H9 (cell line): ENCODE measurements at regions not wholly inside any gene's neighbourhood (a gene's known extent, or its start where the extent isn't known, plus 50 kb on each side); places are given as distances from the start of the nearest gene placed in this dataset.

Experiments
- DNase-seq: peaks from one replicate; pipeline ENCODE4 v3.0.0-alpha.2; 2017
- H2AFZ ChIP-seq: one replicate; pipeline ENCODE4 v1.6.1; 2013; ENCODE audit warnings: mild to moderate bottlenecking, low read length, control low read depth, moderate library complexity
- H2AK5ac ChIP-seq: 2 replicates; pipeline ENCODE4 v1.6.1; 2013; ENCODE audit warnings: low read length, control low read depth, mixed read lengths; ENCODE audit not compliant: insufficient read length
- H2BK120ac ChIP-seq: one replicate; pipeline ENCODE4 v1.6.1; 2013; ENCODE audit warnings: low read depth, mild to moderate bottlenecking, low read length, control low read depth, inconsistent platforms; ENCODE audit not compliant: poor library complexity, severe bottlenecking
- H2BK12ac ChIP-seq: 2 replicates; pipeline ENCODE4 v1.6.1; 2013; ENCODE audit warnings: low read length, control low read depth, mixed read lengths, low read depth; ENCODE audit not compliant: insufficient read length
- H2BK15ac ChIP-seq: 2 replicates; pipeline ENCODE4 v1.6.1; 2013; ENCODE audit warnings: low read depth, low read length, control low read depth
- H2BK20ac ChIP-seq: one replicate; pipeline ENCODE4 v1.6.1; 2013; ENCODE audit warnings: low read depth, mild to moderate bottlenecking, low read length, control low read depth, inconsistent platforms; ENCODE audit not compliant: poor library complexity, severe bottlenecking
- H2BK5ac ChIP-seq: 2 replicates; pipeline ENCODE4 v1.6.1; 2013; ENCODE audit warnings: low read length, control low read depth, mixed read lengths; ENCODE audit not compliant: insufficient read length
- H3K14ac ChIP-seq: 2 replicates; pipeline ENCODE4 v1.6.1; 2013; ENCODE audit warnings: low read length, control low read depth; ENCODE audit not compliant: insufficient read depth
- H3K18ac ChIP-seq: 2 replicates; pipeline ENCODE4 v1.6.1; 2013; ENCODE audit warnings: low read depth, mild to moderate bottlenecking, mixed read lengths, low read length, control low read depth; ENCODE audit not compliant: insufficient read length
- H3K23ac ChIP-seq: 2 replicates; pipeline ENCODE4 v1.6.1; 2013; ENCODE audit warnings: low read length, control low read depth, mixed read lengths, low read depth; ENCODE audit not compliant: insufficient read length
- H3K23me2 ChIP-seq: 2 replicates; pipeline ENCODE4 v1.6.1; 2013; ENCODE audit warnings: low read depth, mild to moderate bottlenecking, mixed read lengths, low read length, control low read depth; ENCODE audit not compliant: insufficient read length, poor library complexity, severe bottlenecking
- H3K27ac ChIP-seq: 2 replicates; pipeline ENCODE4 v1.5.1; 2013; ENCODE audit warnings: low read length, control low read depth, mixed read lengths, low read depth; ENCODE audit not compliant: insufficient read length
- H3K27me3 ChIP-seq: 2 replicates; pipeline ENCODE4 v1.6.1; 2013; ENCODE audit warnings: low read length, control low read depth, inconsistent platforms; ENCODE audit not compliant: insufficient read depth
- H3K4ac ChIP-seq: 2 replicates; pipeline ENCODE4 v1.6.1; 2013; ENCODE audit warnings: low read depth, mild to moderate bottlenecking, control low read depth, inconsistent platforms, low read length, moderate library complexity
- H3K4me1 ChIP-seq: 2 replicates; pipeline ENCODE4 v1.6.1; 2013; ENCODE audit warnings: low read length, control low read depth, inconsistent platforms; ENCODE audit not compliant: insufficient read depth
- H3K4me2 ChIP-seq: 2 replicates; pipeline ENCODE4 v1.6.1; 2013; ENCODE audit warnings: low read length, control low read depth, mixed read lengths; ENCODE audit not compliant: insufficient read length, insufficient read depth
- H3K56ac ChIP-seq: 2 replicates; pipeline ENCODE4 v1.6.1; 2013; ENCODE audit warnings: low read depth, mild to moderate bottlenecking, mixed read lengths, low read length, control low read depth; ENCODE audit not compliant: insufficient read length
- H3K79me1 ChIP-seq: 2 replicates; pipeline ENCODE4 v1.6.1; 2013; ENCODE audit warnings: low read depth, mild to moderate bottlenecking, moderate library complexity, low read length, control low read depth, inconsistent platforms; ENCODE audit not compliant: insufficient read depth, poor library complexity, severe bottlenecking
- H3K79me2 ChIP-seq: 2 replicates; pipeline ENCODE4 v1.6.1; 2013; ENCODE audit warnings: low read length, control low read depth, inconsistent platforms; ENCODE audit not compliant: insufficient read depth
- H3K9ac ChIP-seq: 2 replicates; pipeline ENCODE4 v1.6.1; 2013; ENCODE audit warnings: low read length, control low read depth, mixed read lengths; ENCODE audit not compliant: insufficient read length; ENCODE audit errors: extremely low read depth
- H3K9me3 ChIP-seq: one replicate; pipeline ENCODE4 v1.6.1; 2013; ENCODE audit warnings: low read depth, low read length, inconsistent platforms; ENCODE audit not compliant: control insufficient read depth
- H3T11ph ChIP-seq: one replicate; pipeline ENCODE4 v1.6.1; 2013; ENCODE audit warnings: mild to moderate bottlenecking, low read length, control low read depth, inconsistent platforms
- H4K20me1 ChIP-seq: one replicate; pipeline ENCODE4 v1.6.1; 2013; ENCODE audit not compliant: control insufficient read depth, insufficient read length, insufficient read depth
- H4K5ac ChIP-seq: 2 replicates; pipeline ENCODE4 v1.6.1; 2013; ENCODE audit warnings: low read depth, mild to moderate bottlenecking, mixed read lengths, low read length, control low read depth; ENCODE audit not compliant: insufficient read length
- H4K8ac ChIP-seq: replicated peaks from 2 replicates; pipeline ENCODE4 v1.6.1; 2013; ENCODE audit warnings: low read length, control low read depth, mixed read lengths, low read depth; ENCODE audit not compliant: insufficient read length
- H4K91ac ChIP-seq: 2 replicates; pipeline ENCODE4 v1.6.1; 2013; ENCODE audit warnings: low read depth, mild to moderate bottlenecking, moderate library complexity, mixed read lengths, low read length, control low read depth; ENCODE audit not compliant: insufficient read length
- H3K27ac Mint-ChIP-seq, 3 experiments: 2 replicates in 2 of 3; 3 replicates in 1 of 3; pipeline ENCODE4 v1.8.0; 2020 to 2021; ENCODE audit warnings: mixed read lengths in 3 of 3, mild to moderate bottlenecking in 1 of 3, moderate library complexity in 1 of 3
- H3K27me3 Mint-ChIP-seq: 2 replicates; pipeline ENCODE4 v1.8.0; 2021; ENCODE audit warnings: low read depth, mild to moderate bottlenecking, moderate library complexity, mixed read lengths
- H3K36me3 Mint-ChIP-seq, 3 experiments: 2 replicates in 2 of 3; 3 replicates in 1 of 3; pipeline ENCODE4 v1.8.0; 2020 to 2021; ENCODE audit warnings: low read depth in 3 of 3, mixed read lengths in 3 of 3; ENCODE audit not compliant: insufficient read depth in 1 of 3
- H3K4me1 Mint-ChIP-seq, 2 experiments: 2 replicates each; pipeline ENCODE4 v1.8.0; 2020; ENCODE audit warnings: mixed read lengths in 2 of 2
- H3K4me3 Mint-ChIP-seq, 2 experiments: 2 replicates in 1 of 2; 3 replicates in 1 of 2; pipeline ENCODE4 v1.8.0; 2020 to 2021; ENCODE audit warnings: mild to moderate bottlenecking in 2 of 2, mixed read lengths in 2 of 2, moderate library complexity in 1 of 2
- H3K9me3 Mint-ChIP-seq, 2 experiments: 2 replicates in 1 of 2; 3 replicates in 1 of 2; pipeline ENCODE4 v1.8.0; 2020; ENCODE audit warnings: mild to moderate bottlenecking in 2 of 2, mixed read lengths in 2 of 2, moderate library complexity in 1 of 2
- CTCF ChIP-seq: fragments of 200-600 bp; sonication (generic); conservative IDR thresholded peaks from 3 replicates; pipeline ENCODE4 v1.8.0; 2021; ENCODE audit warnings: antibody characterized with exemption, mild to moderate bottlenecking
- WGBS: extraction: QIAGEN DNeasy Blood & Tissue Kit; methylation state at CpG from one replicate; pipeline ENCODE4 v1.1.7; 2013; ENCODE audit warnings: missing lambda C conversion rate, low lambda C conversion rate, mixed read lengths; ENCODE audit not compliant: insufficient read length; ENCODE audit errors: extremely low coverage; 5-methylcytosine and 5-hydroxymethylcytosine counted together

GRCh38 chr1:164910671-164911070 lies 351.7 kb downstream of the PBX1 start:
- no peak overlapping the region for H4K91ac ChIP-seq
- no peak overlapping the region for H3K4ac ChIP-seq
- no peak overlapping the region for H2BK20ac ChIP-seq
- no peak overlapping the region for H2BK120ac ChIP-seq
- WGBS = no CpG with 5 or more reads among the region's 2 CpGs
- H4K5ac ChIP-seq = no peak overlapping the region
- H3K4me2 ChIP-seq = no peak overlapping the region
- peaks cover 6 to 11% of the 10 kb centered on the region in 2 experiments for H3K4me1 Mint-ChIP-seq
- no peak for DNase-seq
- H3K27me3 ChIP-seq = no peaks in the 10 kb centered on the region; the same call in 1 of the 2 replicates
- no peak overlapping the region for H2BK15ac ChIP-seq
- no peak overlapping the region for H3K27ac ChIP-seq
- H3K9ac ChIP-seq = no peak overlapping the region
- no peak overlapping the region for H3K4me3 Mint-ChIP-seq
- no peak overlapping the region for H2BK5ac ChIP-seq
- H3K79me2 ChIP-seq = no peaks in the 10 kb centered on the region
- no peak overlapping the region for H3K18ac ChIP-seq
- H4K20me1 ChIP-seq = no peaks in the 10 kb centered on the region
- H3K23me2 ChIP-seq = no peaks in the 10 kb centered on the region
- H4K8ac ChIP-seq = no peak overlapping the region
- H3K36me3 Mint-ChIP-seq = no peaks in the 10 kb centered on the region
- H2BK12ac ChIP-seq = no peak overlapping the region
- no peak overlapping the region for H3K23ac ChIP-seq
- no peak overlapping the region for H2AK5ac ChIP-seq
- no peak overlapping the region for H3K27ac Mint-ChIP-seq
- TF ChIP-seq CTCF = no peak
- H3K14ac ChIP-seq = no peak overlapping the region
- H2AFZ ChIP-seq = no peak overlapping the region
- H3K79me1 ChIP-seq = no peaks in the 10 kb centered on the region
- peaks cover 4% of the 10 kb centered on the region for H3K27me3 Mint-ChIP-seq
- H3K56ac ChIP-seq = no peak overlapping the region
- no peaks in the 10 kb centered on the region for H3K4me1 ChIP-seq
- H3K9me3 ChIP-seq = no peaks in the 10 kb centered on the region
- H3K9me3 Mint-ChIP-seq = no peaks in the 10 kb centered on the region
- H3T11ph ChIP-seq = no peak overlapping the region
